RWPE1 (cell line): ENCODE measurements at regions not wholly inside any gene's neighbourhood (a gene's known extent, or its start where the extent isn't known, plus 50 kb on each side); places are given as distances from the start of the nearest gene placed in this dataset.

Source experiments
- CTCF ChIA-PET: fragments of 350-600 bp; sonication (Branson Sonifier 250); formaldehyde crosslinking; extraction: SDS; loops from one replicate; lab custom pipeline; 2021; lab: Yijun Ruan, JAX
- POLR2A ChIA-PET: fragments of 400-600 bp; formaldehyde crosslinking; extraction: SDS; loops from one replicate; lab custom pipeline; 2020; ENCODE audit warnings: antibody characterized with exemption; ENCODE audit not compliant: low non-redundant PET; lab: Yijun Ruan, JAX
- DNase-seq: peaks from one replicate; pipeline ENCODE4 v3.0.0; 2012; ENCODE audit warnings: low spot score
- H3K27ac ChIP-seq: fragments of 450-650 bp; 2 replicates; pipeline ENCODE4 v1.5.1; 2017
- TF ChIP-seq, protein P1 (sequence below): fragments of 450-650 bp; conservative IDR thresholded peaks from 2 replicates; pipeline ENCODE4 v1.5.1; 2017; ENCODE audit warnings: low read depth, mild to moderate bottlenecking

DNA sequence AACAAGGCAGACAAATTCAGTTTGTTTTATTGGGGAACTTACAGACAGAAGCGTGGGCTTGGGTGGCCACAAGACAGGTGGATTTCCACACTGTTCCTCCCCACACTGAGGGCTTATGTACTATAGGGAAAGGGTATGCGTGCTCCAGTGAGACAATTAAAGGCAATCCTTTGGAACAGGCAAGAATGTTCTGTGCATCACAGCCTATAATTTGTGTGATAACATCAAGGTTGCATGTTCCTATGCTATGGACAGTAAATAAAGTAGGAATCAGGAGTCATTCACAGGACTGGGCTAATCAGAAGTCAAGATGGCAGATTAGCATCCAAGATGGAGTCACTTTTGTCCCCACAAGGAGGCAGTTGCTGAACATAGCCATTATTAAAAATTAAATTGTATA is 84.6 kb upstream of the TRIM2 start:
- POLR2A ChIA-PET, result no interaction called here
- TF ChIP-seq, protein P1, sequence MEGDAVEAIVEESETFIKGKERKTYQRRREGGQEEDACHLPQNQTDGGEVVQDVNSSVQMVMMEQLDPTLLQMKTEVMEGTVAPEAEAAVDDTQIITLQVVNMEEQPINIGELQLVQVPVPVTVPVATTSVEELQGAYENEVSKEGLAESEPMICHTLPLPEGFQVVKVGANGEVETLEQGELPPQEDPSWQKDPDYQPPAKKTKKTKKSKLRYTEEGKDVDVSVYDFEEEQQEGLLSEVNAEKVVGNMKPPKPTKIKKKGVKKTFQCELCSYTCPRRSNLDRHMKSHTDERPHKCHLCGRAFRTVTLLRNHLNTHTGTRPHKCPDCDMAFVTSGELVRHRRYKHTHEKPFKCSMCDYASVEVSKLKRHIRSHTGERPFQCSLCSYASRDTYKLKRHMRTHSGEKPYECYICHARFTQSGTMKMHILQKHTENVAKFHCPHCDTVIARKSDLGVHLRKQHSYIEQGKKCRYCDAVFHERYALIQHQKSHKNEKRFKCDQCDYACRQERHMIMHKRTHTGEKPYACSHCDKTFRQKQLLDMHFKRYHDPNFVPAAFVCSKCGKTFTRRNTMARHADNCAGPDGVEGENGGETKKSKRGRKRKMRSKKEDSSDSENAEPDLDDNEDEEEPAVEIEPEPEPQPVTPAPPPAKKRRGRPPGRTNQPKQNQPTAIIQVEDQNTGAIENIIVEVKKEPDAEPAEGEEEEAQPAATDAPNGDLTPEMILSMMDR, result no peak
- CTCF ChIA-PET, result interaction anchor here (0.6 kb wide), 1 partner anchor 548 kb away, joined by 3 read pairs; no protein-coding TSS in a partner anchor
- no peak for DNase-seq
- no peak overlapping the region for H3K27ac ChIP-seq

DNA sequence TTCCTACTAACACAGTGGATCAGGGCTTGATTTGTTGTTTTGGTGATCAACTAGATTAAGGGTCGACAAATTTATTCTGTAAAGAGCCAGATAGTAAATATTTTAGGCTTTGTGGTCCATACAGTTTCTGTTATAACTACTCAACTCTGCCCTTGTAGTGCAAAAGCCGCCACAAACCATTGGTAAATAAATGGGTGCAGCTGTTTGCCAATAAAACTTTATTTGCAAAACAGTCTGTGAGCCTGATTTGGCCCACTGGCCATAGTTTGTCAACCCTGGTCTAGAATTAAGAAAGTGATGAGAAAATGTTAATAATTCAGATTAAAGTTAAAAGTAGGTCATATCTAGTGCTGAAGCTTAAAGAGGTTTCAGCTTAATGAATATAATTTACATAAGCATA is 84.0 kb upstream of the TRIM2 start:
- TF ChIP-seq, protein P1, result no peak
- H3K27ac ChIP-seq, result no peak overlapping the region
- ChIA-PET POLR2A (no interaction called here), CTCF (interaction anchor here (0.6 kb wide), 1 partner anchor 547 kb away, joined by 3 read pairs; no protein-coding TSS in a partner anchor)
- DNase-seq, result no peak

DNA sequence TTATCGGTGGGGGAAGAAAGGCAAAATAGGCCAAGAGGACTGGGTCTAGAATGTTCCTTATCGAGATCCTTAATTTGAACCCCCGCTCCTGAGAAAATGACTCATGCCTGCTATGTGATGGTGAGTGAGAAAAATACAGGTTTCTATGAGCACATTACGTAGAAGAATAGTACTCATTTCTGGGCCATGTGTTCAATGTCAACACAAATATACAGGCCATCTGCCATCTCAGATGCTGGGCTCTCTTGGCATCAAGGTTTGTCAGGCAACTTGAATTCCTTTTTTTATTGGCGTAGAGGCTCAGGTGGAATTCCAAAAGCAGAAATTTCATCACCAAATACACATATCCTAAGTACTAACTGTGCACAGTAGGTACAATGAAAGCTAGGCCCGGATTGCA is 81.4 kb upstream of the TRIM2 start:
- no peak for DNase-seq
- ChIA-PET POLR2A (no interaction called here), CTCF (no interaction called here)
- TF ChIP-seq, protein P1, result no peak
- no peak overlapping the region for H3K27ac ChIP-seq

DNA sequence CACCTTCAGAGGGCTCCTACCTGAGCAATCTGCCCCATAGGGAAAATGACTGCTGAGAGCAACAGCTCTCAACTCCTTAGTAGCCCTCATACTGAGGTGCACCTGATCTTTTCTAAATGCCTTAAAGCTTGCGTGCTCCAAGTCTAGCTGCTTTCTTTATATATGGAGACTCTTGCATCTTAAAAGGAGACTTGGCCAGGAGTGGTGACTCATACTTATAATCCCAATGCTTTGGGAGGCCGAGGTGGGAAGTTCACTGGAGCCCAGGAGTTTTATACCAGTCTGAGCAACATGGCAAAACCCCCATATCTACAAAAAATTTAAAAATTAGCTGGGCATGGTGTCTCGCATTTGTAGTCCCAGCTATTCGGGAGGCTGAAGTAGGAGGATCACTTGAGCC is 78.1 kb upstream of the TRIM2 start:
- no peak overlapping the region for H3K27ac ChIP-seq
- POLR2A ChIA-PET, result no interaction called here

DNA sequence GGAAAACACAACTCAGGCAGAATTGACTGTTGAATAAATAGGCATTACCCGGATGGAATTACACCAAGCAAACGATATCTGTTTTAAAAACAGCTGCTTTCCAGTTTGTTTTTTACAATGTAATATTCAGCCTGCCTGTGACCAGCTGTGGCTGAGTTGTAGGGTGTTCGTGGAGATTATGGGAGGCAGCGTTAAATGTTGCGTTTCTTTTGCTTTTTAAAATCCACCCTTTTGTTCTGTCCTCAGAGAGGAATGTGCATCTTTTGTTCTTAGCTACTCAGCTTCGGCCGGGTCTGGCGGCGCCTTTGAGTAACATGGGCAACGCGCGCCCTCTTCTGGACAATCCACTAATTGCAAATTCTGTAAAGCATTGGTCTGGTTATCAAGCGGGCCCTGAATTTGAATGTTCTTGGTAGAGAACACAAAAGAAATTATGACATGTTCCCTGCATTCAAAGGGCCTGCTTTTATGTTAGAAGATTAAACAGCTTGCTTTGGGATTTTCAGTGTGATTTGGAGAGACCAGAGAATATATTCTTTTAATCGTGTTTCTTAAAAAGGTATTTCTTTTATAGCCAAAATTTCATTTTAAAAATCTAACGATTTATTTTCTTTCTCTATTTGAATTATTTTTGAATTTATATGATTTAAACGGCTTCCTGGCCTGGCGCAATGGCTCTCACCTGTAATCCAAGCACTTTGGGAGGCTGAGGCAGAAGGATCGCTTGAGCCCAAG is 76.3 kb upstream of the TRIM2 start:
- ChIA-PET POLR2A (no interaction called here), CTCF (interaction anchor here (0.5 to 3.3 kb wide), 9 partner anchors 14 to 450 kb away, joined by 3 to 22 read pairs (median 3); partner anchors contain the start of gene FHDC1)
- TF ChIP-seq, protein P1, result peak; percentile 86
- DNase-seq, result peak; percentile 75
- H3K27ac ChIP-seq, result no peak overlapping the region

More for the DNA sequence above, 78.1 kb upstream of the TRIM2 start:
- CTCF ChIA-PET, result interaction anchor here (0.6 to 3.3 kb wide), 6 partner anchors 10 to 279 kb away, joined by 4 to 22 read pairs (median 6); no protein-coding TSS in a partner anchor
- TF ChIP-seq, protein P1, result no peak
- no peak for DNase-seq

DNA sequence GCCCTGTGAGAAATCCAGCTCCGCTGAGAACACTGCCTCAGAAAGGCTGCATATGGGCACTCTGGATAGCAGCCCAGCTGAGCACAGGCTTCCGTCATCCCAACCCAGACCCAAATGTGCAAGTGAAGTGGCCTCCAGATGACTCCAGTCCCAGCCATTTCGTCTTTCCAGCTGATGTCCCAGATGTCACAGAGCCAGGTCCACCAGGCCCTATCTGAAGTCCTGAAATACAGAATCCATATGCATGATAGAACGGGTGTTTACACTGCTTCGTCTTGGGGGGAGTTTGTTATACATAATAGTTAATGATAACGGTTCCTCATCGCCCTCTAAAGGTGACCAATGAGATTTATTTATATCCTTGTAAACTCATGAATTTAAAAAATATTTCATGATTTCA is 72.6 kb upstream of the TRIM2 start:
- TF ChIP-seq, protein P1, result no peak
- DNase-seq, result no peak
- no peak overlapping the region for H3K27ac ChIP-seq
- CTCF ChIA-PET, result interaction anchor here (0.9 kb wide), 1 partner anchor 11 kb away, joined by 3 read pairs; no protein-coding TSS in a partner anchor
- POLR2A ChIA-PET, result no interaction called here
